ENCODE measurements at regions not wholly inside any gene's neighbourhood (a gene's known extent, or its start where the extent isn't known, plus 50 kb on each side); places are given as distances from the start of the nearest gene placed in this dataset.

DNA sequence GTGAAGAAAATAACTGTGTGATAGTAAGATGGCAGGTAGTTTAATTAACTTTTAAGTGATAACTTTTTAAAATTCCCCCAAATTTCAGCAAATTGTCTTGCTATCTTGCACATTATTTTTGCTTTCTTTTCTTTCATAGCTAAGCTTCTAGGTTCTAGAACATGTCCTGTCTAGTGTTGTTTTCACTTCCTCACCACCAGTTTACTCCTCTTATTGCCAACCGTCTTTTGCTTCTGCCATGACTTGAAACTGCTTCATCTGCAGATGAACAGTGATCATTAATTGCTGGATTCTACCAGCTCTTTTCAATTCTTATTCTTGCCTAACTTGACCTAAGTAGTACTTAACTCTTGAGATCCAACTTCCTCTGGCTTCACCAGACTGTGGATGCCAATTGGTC, 137.8 kb downstream of the CENPW start:
- H3K27me3 ChIP-seq = no peaks in the 10 kb centered on the region
- no peaks in the 10 kb centered on the region for H3K4me1 ChIP-seq
- no peaks in the 10 kb centered on the region for H3K36me3 ChIP-seq
- no peak overlapping the region for H3K4me3 ChIP-seq
- no peaks in the 10 kb centered on the region for H3K9me3 ChIP-seq
- TF ChIP-seq POLR2A (IDR thresholded peaks at IDR 0.05) (no peak), POLR2AphosphoS5 (IDR thresholded peaks at IDR 0.05) (no peak), CTCF (IDR thresholded peaks at IDR 0.05) (no peak)
- intact Hi-C loops (cut with DNase I; ENCODE audit: low total_unique reads) = no loop called here
- no peak overlapping the region for H3K27ac ChIP-seq
- no peak for DNase-seq (ENCODE audit: low spot score in 2 of 2)

DNA sequence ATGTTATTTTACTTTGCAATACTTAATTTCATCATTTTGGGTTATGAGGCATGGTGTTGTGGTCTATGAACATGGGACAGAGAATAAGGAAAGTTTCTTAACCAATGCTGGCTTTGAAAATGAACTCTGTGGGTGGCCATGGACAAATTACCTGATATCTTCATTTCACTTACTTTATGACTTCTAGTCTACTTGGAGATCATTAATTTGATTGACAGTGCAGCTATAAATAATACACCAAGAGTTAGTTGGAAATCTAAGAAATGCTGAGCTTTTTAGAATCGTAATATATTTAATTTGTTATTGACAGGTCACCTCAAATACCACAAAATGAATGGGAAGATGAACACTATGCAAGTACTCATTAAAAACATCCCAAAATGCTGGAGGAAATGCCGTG, 140.4 kb downstream of the CENPW start:
- no peak for TF ChIP-seq POLR2A (IDR thresholded peaks at IDR 0.05)
- no peak for TF ChIP-seq CTCF (IDR thresholded peaks at IDR 0.05)
- no peak for TF ChIP-seq POLR2AphosphoS5 (IDR thresholded peaks at IDR 0.05)

GRCh38 chr6:126481319-126481718, 141.4 kb downstream of the CENPW start:
- no peaks in the 10 kb centered on the region for H3K27me3 ChIP-seq
- H3K27ac ChIP-seq = no peak overlapping the region
- H3K4me3 ChIP-seq = no peak overlapping the region
- no peaks in the 10 kb centered on the region for H3K36me3 ChIP-seq
- TF ChIP-seq CTCF (IDR thresholded peaks at IDR 0.05) (no peak), POLR2AphosphoS5 (IDR thresholded peaks at IDR 0.05) (no peak), POLR2A (IDR thresholded peaks at IDR 0.05) (no peak)
- H3K4me1 ChIP-seq = no peaks in the 10 kb centered on the region
- intact Hi-C loops (cut with DNase I; ENCODE audit: low total_unique reads) = no loop called here
- no peaks in the 10 kb centered on the region for H3K9me3 ChIP-seq
- no peak for DNase-seq (ENCODE audit: low spot score in 2 of 2)

More for the DNA sequence above, 140.4 kb downstream of the CENPW start:
- Histone ChIP-seq H3K36me3 (no peaks in the 10 kb centered on the region), H3K27ac (no peak overlapping the region), H3K4me3 (no peak overlapping the region), H3K4me1 (no peaks in the 10 kb centered on the region), H3K27me3 (no peaks in the 10 kb centered on the region), H3K9me3 (no peaks in the 10 kb centered on the region)
- no peak for DNase-seq (ENCODE audit: low spot score in 2 of 2)
- intact Hi-C loops (cut with DNase I; ENCODE audit: low total_unique reads) = no loop called here

GRCh38 chr6:126504792-126505191, 164.9 kb downstream of the CENPW start:
- TF ChIP-seq CTCF (IDR thresholded peaks at IDR 0.05) = no peak
- TF ChIP-seq POLR2AphosphoS5 (IDR thresholded peaks at IDR 0.05) = no peak
- no peak for TF ChIP-seq POLR2A (IDR thresholded peaks at IDR 0.05)
- no peak overlapping the region for H3K4me3 ChIP-seq
- H3K9me3 ChIP-seq = peaks cover 0 to 13% of the 10 kb centered on the region in 2 donors
- H3K36me3 ChIP-seq = no peaks in the 10 kb centered on the region
- intact Hi-C loops (cut with DNase I; ENCODE audit: low total_unique reads) = no loop called here
- no peaks in the 10 kb centered on the region for H3K27me3 ChIP-seq
- DNase-seq (ENCODE audit: low spot score in 2 of 2) = no peak
- no peak overlapping the region for H3K27ac ChIP-seq
- no peaks in the 10 kb centered on the region for H3K4me1 ChIP-seq

GRCh38 chr6:126513198-126513597, 173.3 kb downstream of the CENPW start:
- H3K27me3 ChIP-seq = no peaks in the 10 kb centered on the region
- DNase-seq (ENCODE audit: low spot score in 2 of 2) = no peak
- no peak for TF ChIP-seq POLR2AphosphoS5 (IDR thresholded peaks at IDR 0.05)
- no peak for TF ChIP-seq POLR2A (IDR thresholded peaks at IDR 0.05)
- no peak for TF ChIP-seq CTCF (IDR thresholded peaks at IDR 0.05)

More at GRCh38 chr6:126513198-126513597, 173.3 kb downstream of the CENPW start:
- no peak overlapping the region for H3K27ac ChIP-seq
- H3K36me3 ChIP-seq = no peaks in the 10 kb centered on the region
- H3K4me1 ChIP-seq = no peaks in the 10 kb centered on the region
- H3K4me3 ChIP-seq = no peak overlapping the region
- H3K9me3 ChIP-seq = peaks cover 4 to 15% of the 10 kb centered on the region in 2 donors
- intact Hi-C loops (cut with DNase I; ENCODE audit: low total_unique reads) = no loop called here
